Superior temporal gyrus (tissue), 1 donor: ENCODE measurements at regions not wholly inside any gene's neighbourhood (a gene's known extent, or its start where the extent isn't known, plus 50 kb on each side); places are given as distances from the start of the nearest gene placed in this dataset.
"Not testable (repeated sequence)": the region's sequence is repeated elsewhere in the genome, so short reads cannot be mapped to it uniquely, and the experiment has no call there.

Experiments
- DNase-seq: peaks from one replicate; pipeline ENCODE4 v3.0.0-alpha.2; 2016; ENCODE audit errors: extremely low spot score

- no peak for DNase-seq
These were observed 200.4 kb downstream of the DLEU7 start for GRCh38 chr13:50643060-50643459.

DNA sequence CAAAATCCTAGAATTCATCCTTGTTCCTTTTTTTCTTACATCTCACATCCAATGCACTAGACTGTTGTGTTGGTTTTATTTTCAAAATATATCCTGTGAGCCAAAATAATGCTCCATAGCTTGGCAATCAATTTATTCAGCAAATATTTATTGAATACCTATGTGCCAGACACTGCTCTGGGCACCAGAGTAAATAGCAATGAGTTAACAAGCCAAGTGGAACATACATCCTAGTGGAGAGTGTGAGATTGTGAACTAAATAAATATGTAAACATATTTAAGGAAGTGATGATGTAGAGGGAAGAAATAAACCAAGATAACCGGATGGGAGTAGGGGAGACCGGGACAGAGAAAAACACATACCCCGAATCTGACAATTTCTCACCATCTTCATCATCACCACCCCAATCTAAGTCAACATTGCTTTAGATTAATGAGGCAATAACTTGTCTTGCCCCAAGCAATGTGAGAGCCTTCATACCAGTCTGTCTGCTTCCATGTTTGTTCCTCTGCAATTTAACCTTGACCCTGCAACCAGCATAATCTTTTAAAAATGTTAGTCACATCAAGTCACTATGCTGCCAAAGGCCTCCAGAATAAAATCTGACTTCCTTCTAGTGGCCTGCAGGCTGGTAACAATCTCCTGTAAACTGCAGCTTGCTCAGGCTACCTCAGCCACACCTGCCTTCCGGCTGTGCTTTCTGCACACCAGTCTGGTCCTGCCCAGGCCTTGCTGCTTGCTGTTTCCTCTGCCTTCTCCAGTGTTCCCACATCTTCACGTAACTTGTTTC, 199.2 kb downstream of the DLEU7 start:
- DNase-seq: no peak

GRCh38 chr13:50645092-50645491, 198.4 kb downstream of the DLEU7 start:
- no peak for DNase-seq

GRCh38 chr13:50646070-50646469, 197.4 kb downstream of the DLEU7 start:
- no peak for DNase-seq

- DNase-seq: no peak
These were observed 194.3 kb downstream of the DLEU7 start for GRCh38 chr13:50649211-50649610.

GRCh38 chr13:50650592-50651504, 192.6 kb downstream of the DLEU7 start:
- no peak for DNase-seq

DNA sequence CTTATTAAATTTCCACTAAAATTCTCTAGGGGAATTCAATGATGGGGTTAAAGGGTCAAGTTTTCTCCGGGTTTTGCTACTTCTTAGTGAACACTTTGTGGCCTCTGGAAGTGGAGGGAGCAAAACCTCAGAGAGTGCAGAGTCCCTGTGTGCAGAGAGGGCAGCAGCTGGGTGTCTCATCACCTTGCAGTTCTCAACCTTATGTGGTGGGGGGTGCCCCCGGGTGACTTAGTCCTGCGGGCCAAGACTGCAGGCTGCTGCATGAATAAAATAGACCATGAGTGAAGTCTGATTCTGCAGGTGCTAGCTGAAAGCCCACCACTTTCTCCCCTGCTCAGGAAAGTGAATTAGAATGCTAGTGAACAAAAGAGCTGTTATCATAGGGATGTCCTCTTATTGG, 191.6 kb downstream of the DLEU7 start:
- no peak for DNase-seq

GRCh38 chr13:50654331-50654730, 189.2 kb downstream of the DLEU7 start:
- no peak for DNase-seq

DNA sequence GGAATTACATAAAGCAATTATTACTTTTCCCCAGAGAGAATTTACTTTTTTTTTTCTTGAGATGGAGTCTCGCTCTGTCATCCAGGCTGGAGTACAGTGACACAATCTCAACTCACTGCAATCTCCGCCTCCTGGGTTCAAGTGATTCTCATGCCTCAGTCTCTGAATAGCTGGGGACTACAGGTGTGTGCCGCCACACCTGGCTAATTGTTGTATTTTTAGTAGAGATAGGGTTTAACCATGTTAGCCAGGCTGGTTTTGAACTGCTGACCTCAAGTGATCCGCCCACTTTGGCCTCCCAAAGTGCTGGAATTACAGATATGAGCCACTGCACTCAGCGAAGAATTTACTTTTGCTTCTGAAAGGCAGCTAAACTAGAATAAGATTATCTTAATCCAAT, 181.6 kb downstream of the DLEU7 start:
- DNase-seq: not testable (repeated sequence)

DNA sequence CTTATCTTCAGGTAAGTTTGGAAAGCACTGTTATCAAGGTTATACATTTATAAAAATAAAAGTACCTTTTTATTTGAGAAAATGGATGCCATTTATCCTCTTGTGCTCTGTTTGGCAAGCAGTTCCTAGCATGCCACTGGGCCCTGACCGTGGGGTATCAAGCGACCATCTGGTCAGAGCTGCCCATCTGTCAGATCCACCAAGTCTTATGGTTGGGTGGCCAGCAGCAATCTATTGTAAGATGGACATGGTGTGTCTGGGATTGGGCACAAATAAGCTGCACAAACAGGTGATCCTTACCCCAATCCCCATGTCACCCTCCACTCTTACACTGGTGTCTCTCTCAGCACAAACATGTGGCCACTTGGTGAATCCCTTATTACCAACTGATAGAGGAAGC, 178.5 kb downstream of the DLEU7 start:
- DNase-seq: no peak

DNA sequence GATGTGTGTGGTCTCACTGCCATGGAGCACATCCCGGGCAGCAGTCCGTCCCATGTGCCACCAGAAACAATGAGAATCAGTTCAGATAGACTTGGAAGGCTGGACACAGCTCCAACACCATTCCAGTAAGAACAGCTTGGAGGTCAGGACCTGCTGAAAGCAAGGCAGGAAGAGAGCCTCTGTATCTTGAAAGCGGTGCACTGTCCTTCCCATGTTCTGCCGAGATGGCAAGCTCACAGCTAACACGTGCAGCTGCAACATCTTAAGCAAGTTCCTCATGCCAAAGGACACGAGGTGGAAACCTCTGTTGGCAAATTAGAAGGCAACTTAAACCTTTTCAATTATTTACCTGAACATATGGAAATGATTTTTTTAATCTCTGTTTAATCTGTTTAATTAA, 175.4 kb downstream of the DLEU7 start:
- DNase-seq: no peak

DNA sequence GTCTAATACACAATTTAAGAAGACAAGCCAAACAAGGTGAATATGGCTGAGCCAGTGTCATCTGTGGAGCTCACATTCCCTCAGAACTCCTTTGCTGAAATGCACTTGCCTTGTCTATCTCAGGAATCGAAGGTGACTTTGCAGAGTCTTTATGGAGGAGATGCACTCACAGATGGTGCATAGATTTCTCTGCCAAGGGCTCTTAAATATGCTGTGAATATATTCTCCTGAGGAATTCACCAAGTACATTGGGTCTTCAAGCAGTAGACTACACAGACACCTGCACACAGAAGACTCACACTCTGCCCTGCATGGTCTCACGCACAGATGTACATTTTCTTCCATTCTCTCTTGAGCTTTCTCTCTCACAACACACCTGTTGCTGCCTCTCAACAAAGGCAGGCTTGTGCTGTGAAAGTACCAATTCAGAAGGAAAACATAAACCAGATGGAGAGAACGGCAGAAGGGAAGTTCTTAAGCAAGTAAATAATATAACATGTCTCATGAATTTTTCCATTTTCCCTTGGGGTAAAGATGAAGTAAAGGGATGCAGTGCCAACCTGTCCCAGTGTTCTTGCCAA, 174.7 kb downstream of the DLEU7 start:
- peak; percentile 49 for DNase-seq

DNA sequence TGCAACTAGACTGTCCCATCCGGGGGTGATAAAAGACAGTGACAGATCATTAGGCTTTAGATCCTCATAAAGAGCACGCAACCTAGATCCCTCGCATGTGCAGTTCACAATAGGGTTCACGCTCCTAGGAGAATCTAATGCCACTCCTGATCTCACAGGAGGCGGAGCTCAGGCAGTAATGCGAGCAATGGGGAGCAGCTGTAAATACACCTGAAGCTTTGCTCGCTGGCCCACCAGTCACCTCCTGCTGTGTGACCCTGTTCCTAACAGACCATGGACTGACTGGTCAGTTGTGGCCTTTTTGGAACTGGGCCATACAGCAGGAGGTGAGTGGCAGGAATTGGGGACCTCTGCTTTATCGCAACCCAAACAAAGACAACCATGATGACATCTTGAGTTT, 173.2 kb downstream of the DLEU7 start:
- DNase-seq: no peak

GRCh38 chr13:50670847-50671496, 172.5 kb downstream of the DLEU7 start:
- no peak for DNase-seq

GRCh38 chr13:50671497-50671850, 172.0 kb downstream of the DLEU7 start:
- DNase-seq: no peak

DNA sequence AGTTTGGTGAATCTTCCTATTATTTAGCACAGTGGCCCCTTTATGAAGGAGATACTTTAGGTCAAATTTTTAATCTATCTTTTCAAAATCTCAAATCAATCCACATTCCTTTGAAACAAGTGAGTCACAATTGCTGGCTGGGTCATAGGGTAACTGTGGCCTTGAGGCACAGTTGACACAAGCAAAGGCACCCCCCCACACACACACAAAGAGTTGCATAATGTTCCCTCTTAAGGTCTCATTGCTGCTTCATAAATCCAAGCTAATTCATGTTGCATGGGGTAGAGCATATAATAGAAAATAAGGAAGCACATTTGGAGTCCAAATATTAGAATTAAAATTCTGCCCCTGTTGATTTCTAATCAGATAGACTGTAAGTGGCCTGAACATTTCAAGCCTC, 171.5 kb downstream of the DLEU7 start:
- no peak for DNase-seq

DNA sequence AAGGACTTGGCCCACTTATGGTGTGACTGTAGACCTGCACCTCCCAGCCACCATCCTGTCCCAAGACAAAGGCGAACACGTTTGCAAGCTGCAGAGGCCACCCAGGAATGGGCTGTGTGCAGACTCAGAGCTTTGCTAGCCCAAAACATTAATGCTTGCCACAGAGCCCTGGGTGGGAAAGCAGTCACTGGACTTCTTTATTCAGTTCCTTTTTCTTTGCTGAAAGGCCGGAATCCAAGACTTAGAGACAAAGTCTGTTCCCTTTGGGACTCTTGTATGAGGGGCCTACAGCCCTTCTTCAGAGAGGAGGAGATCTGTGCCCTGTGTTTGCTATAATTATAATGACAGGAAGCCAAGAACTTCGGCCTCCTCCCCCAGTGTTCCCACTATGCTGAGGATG, 167.8 kb downstream of the DLEU7 start:
- DNase-seq: no peak

DNA sequence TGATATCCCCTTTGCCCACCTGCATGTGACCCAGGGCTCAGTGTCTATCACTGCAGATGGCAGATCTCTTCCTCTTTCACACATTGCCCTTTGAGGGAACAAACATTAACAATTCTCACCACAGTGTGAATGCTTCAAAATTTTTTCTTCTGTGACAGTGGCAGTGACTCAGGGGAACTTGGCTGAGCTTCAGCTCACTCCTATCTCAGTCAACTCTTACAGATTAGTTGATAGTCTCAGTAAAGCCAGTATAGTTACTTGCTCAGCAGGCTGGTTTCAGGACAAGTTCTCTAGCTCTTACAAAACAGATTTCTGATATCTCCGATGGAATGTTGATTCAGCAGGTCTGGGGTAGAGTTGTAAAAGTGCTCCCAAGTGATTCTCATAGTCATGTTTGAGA, 166.9 kb downstream of the DLEU7 start:
- no peak for DNase-seq

GRCh38 chr13:50677258-50677657, 166.2 kb downstream of the DLEU7 start:
- no peak for DNase-seq

DNA sequence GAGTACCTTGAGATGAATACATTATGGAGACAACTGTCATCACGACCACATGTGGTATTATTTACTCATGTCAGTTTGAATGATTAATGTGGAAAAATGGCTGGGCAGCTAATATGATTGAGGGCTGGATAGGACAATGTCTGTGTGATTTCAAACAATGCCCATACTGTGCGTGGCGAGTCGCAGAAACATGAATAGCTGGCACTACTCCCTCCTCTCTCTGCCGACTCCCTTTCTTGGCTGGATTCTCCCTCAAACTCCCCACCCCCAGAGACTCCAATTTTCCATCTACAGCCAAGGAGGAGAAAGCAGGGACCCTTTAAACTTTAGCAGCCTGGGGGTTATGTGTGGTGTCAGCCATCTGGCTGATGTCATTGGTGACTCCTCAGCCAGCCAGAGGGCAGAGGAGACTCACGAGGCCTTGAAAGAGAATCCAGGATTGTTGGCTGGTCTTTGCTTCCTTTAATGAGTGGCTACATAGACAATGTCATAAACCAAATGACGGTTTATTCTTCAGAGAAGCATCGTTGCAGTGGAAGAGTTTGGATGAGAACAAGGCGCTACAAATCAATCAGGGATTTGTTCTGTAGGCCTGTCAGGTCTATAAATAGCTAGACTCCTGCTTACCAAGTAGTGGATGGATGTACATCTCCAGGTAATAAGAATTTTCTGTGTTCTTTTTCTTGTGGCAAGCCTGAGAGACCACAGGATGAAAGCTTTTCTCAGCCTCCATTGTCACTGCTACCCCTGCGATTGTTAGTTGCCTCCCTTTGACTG, 165.6 kb downstream of the DLEU7 start:
- DNase-seq: peak; percentile 94

- no peak for DNase-seq
These were observed 164.9 kb downstream of the DLEU7 start for GRCh38 chr13:50678464-50679162.
